HG03097 (cell line): ENCODE measurements at regions not wholly inside any gene's neighbourhood (a gene's known extent, or its start where the extent isn't known, plus 50 kb on each side); places are given as distances from the start of the nearest gene placed in this dataset.

Source experiments
- ATAC-seq: cut with Tn5 transposase; IDR thresholded peaks from one replicate; pipeline ENCODE4 v1.9.1; 2021; ENCODE audit not compliant: unreplicated experiment, low FRiP score

GRCh38 chr13:72261732-72262131, 394.7 kb upstream of the DACH1 start:
- ATAC-seq, result no peak

- no peak for ATAC-seq
These were observed 392.5 kb upstream of the DACH1 start for GRCh38 chr13:72259528-72259927.

GRCh38 chr13:72258340-72258981, 391.5 kb upstream of the DACH1 start:
- ATAC-seq, result no peak

- no peak for ATAC-seq
These were observed 388.9 kb upstream of the DACH1 start for GRCh38 chr13:72255908-72256307.

GRCh38 chr13:72253754-72254153, 386.8 kb upstream of the DACH1 start:
- ATAC-seq, result no peak

- no peak for ATAC-seq
These were observed 379.4 kb upstream of the DACH1 start for GRCh38 chr13:72246396-72246795.

- no peak for ATAC-seq
These were observed 377.8 kb upstream of the DACH1 start for GRCh38 chr13:72244788-72245187.

GRCh38 chr13:72230131-72230530, 363.1 kb upstream of the DACH1 start:
- no peak for ATAC-seq

- ATAC-seq, result no peak
These were observed 362.1 kb upstream of the DACH1 start for GRCh38 chr13:72229067-72229466.

GRCh38 chr13:72221276-72221962, 354.4 kb upstream of the DACH1 start:
- no peak for ATAC-seq

GRCh38 chr13:72218966-72219365, 352.0 kb upstream of the DACH1 start:
- no peak for ATAC-seq

GRCh38 chr13:72217142-72217541, 350.1 kb upstream of the DACH1 start:
- no peak for ATAC-seq

- no peak for ATAC-seq
These were observed 341.2 kb upstream of the DACH1 start for GRCh38 chr13:72208112-72208645.

- no peak for ATAC-seq
These were observed 338.8 kb upstream of the DACH1 start for GRCh38 chr13:72205773-72206172.

- ATAC-seq, result no peak
These were observed 337.3 kb upstream of the DACH1 start for GRCh38 chr13:72204291-72204690.

- ATAC-seq, result no peak
These were observed 334.7 kb upstream of the DACH1 start for GRCh38 chr13:72201726-72202125.

GRCh38 chr13:72199640-72200039, 332.6 kb upstream of the DACH1 start:
- ATAC-seq, result no peak

GRCh38 chr13:72198967-72199560, 332.1 kb upstream of the DACH1 start:
- ATAC-seq, result no peak

GRCh38 chr13:72198042-72198441, 331.0 kb upstream of the DACH1 start:
- ATAC-seq, result no peak

GRCh38 chr13:72195044-72195704, 328.2 kb upstream of the DACH1 start:
- no peak for ATAC-seq

GRCh38 chr13:72194523-72194922, 327.5 kb upstream of the DACH1 start:
- no peak for ATAC-seq
